Gastrocnemius medialis (tissue), 4 donors: ENCODE measurements at regions not wholly inside any gene's neighbourhood (a gene's known extent, or its start where the extent isn't known, plus 50 kb on each side); places are given as distances from the start of the nearest gene placed in this dataset.

Experiments used
- ATAC-seq, 2 donors: fragments of 150-250 bp; one replicate each; pipeline ENCODE4 v1.9.1; 2016
- DNase-seq, 2 donors: peaks; one replicate each; pipeline ENCODE4 v3.0.0-alpha.2; 2019
- H3K27ac ChIP-seq, 4 donors: fragments of 200-600 bp; sonication (generic); 1 replicate in 1 of 4; 2 replicates in 3 of 4; pipeline ENCODE4 v1.5.1; 2016 to 2018; ENCODE audit warnings: mild to moderate bottlenecking in 2 of 4, moderate library complexity in 1 of 4
- H3K27me3 ChIP-seq, 3 donors: fragments of 200-600 bp; sonication (generic) in 2 of 3; 1 replicate in 1 of 3; 2 replicates in 2 of 3; pipeline versions ENCODE4 v1.5.1 to v1.6.0; 2016 to 2019; ENCODE audit warnings: mild to moderate bottlenecking in 1 of 3, moderate library complexity in 1 of 3
- H3K36me3 ChIP-seq, 2 donors: fragments of 200-600 bp; sonication (generic) in 1 of 2; one replicate each; pipeline ENCODE4 v1.5.1; 2017 to 2018
- H3K4me1 ChIP-seq, 2 donors: fragments of 200-600 bp; sonication (generic) in 1 of 2; one replicate each; pipeline ENCODE4 v1.5.1; 2016 to 2017; ENCODE audit warnings: mild to moderate bottlenecking in 2 of 2
- H3K4me3 ChIP-seq, 4 donors: fragments of 200-600 bp; sonication (generic) in 3 of 4; 1 replicate in 1 of 4; 2 replicates in 3 of 4; pipeline ENCODE4 v1.5.1; 2016 to 2019; ENCODE audit warnings: mild to moderate bottlenecking in 2 of 4
- H3K9me3 ChIP-seq, 3 donors: fragments of 200-600 bp; sonication (generic) in 2 of 3; 1 replicate in 1 of 3; 2 replicates in 2 of 3; pipeline ENCODE4 v1.5.1; 2016 to 2019
- POLR2A ChIP-seq, 2 donors: fragments of 450-650 bp; IDR thresholded peaks; one replicate each; pipeline ENCODE4 v1.6.1; 2017; ENCODE audit warnings: antibody characterized with exemption in 2 of 2, mild to moderate bottlenecking in 2 of 2, moderate library complexity in 2 of 2
- in situ Hi-C, 4 donors: fragments of 200-750 bp; cut with MboI; loops; one replicate each; pipeline versions ENCODE4 v1.15.0 to v1.8.0; 2017; ENCODE audit warnings: low sequenced_read_pairs in 4 of 4
- intact Hi-C: fragments of 100-400 bp; cut with DNase I; formaldehyde crosslinking; loops from one replicate; pipeline ENCODE4 v1.15.1; 2023; ENCODE audit warnings: low total_unique reads
- TF ChIP-seq, protein P1 (sequence below), 5 experiments: fragments of 450-650 bp in 3 of 5; fragments of 200-600 bp in 2 of 5; sonication (generic) in 2 of 5; IDR thresholded peaks in 4 of 5; conservative IDR thresholded peaks in 1 of 5; 1 replicate in 4 of 5; 2 replicates in 1 of 5; pipeline ENCODE4 v1.5.1; 2016 to 2019; ENCODE audit warnings: antibody characterized with exemption in 5 of 5, mild to moderate bottlenecking in 3 of 5, moderate library complexity in 3 of 5

DNA sequence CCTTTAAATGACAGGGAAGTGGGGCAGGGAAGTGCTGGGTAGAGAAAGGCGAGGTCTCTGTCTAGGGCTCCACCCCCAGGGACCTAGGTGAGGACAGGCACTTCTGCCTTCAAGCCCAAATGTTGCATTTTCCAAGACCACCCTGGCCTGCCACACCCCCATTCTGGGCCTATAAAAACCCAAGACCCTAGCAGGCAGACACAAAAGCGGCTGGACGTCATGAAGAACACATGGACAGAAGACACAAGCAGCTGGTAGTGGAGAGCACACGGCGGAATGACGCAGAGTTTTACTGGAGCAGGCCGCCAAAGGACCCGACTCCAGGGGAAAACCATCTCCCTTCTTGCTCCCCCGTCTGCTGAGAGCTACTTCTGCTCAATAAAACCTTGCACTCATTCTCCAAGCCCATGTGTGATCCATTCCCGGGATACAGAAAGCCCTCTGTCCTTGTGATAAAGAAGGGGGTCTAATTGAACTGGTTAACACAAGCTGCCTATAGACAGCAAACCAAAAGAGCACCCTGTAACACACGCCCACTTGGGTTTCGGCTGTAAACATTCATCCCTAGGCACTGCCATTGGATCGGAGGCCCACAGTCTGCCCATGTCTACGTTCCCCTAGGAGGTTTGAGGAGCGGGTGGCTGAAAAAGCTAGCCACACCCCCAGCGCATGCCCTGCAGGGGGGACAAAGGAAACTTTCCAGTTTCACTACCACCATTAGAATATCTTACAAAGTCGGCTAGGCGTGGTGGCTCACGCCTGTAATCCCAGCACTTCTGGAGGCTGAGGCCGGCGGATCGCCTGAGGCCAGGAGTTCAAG, 622.2 kb upstream of the SALL1 start:
- Histone ChIP-seq H3K9me3 (no peaks in the 10 kb centered on the region), H3K27me3 (no peaks in the 10 kb centered on the region), H3K4me1 (no peaks in the 10 kb centered on the region), H3K4me3 (no peak overlapping the region), H3K27ac (no peak overlapping the region), H3K36me3 (no peaks in the 10 kb centered on the region)
- DNase-seq (no peak), ATAC-seq (no peak)
- in situ Hi-C loops, result no loop called here
- TF ChIP-seq, protein P1, sequence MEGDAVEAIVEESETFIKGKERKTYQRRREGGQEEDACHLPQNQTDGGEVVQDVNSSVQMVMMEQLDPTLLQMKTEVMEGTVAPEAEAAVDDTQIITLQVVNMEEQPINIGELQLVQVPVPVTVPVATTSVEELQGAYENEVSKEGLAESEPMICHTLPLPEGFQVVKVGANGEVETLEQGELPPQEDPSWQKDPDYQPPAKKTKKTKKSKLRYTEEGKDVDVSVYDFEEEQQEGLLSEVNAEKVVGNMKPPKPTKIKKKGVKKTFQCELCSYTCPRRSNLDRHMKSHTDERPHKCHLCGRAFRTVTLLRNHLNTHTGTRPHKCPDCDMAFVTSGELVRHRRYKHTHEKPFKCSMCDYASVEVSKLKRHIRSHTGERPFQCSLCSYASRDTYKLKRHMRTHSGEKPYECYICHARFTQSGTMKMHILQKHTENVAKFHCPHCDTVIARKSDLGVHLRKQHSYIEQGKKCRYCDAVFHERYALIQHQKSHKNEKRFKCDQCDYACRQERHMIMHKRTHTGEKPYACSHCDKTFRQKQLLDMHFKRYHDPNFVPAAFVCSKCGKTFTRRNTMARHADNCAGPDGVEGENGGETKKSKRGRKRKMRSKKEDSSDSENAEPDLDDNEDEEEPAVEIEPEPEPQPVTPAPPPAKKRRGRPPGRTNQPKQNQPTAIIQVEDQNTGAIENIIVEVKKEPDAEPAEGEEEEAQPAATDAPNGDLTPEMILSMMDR (IDR thresholded peaks at IDR 0.05 in 4 of 5, conservative IDR thresholded peaks at IDR 0.05 in 1 of 5), result no peak
- no peak for TF ChIP-seq POLR2A (IDR thresholded peaks at IDR 0.05)
- intact Hi-C loops, result no loop called here

DNA sequence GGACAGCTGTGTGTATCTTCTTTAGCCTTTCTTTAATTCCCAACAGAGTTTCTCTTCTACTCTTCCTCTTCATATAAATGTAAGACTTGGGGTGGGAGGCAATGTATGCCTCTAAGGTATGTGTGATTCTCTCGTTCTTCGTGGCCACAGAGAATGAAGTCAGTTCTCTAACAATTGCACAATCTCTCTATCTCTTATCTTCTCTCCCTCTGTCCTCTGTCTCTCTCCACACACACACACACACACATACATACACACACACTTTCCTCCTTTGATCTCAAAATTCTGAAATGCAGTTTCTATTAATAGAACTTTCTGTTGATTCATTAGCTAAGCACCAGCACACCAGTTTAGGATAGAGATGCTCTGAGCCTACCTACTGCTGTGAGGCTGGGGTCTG, 615.7 kb upstream of the SALL1 start:
- no peak for DNase-seq
- intact Hi-C loops (no loop called here), in situ Hi-C loops (no loop called here)
- no peak overlapping the region for H3K27ac ChIP-seq
- peaks cover 0 to 2% (median 0%) of the 10 kb centered on the region in 3 donors for H3K27me3 ChIP-seq
- no peaks in the 10 kb centered on the region for H3K9me3 ChIP-seq
- H3K4me1 ChIP-seq, result no peaks in the 10 kb centered on the region
- ATAC-seq, result no peak
- H3K4me3 ChIP-seq, result no peak overlapping the region
- TF ChIP-seq, protein P1 (IDR thresholded peaks at IDR 0.05 in 4 of 5, conservative IDR thresholded peaks at IDR 0.05 in 1 of 5), result no peak
- no peak for TF ChIP-seq POLR2A (IDR thresholded peaks at IDR 0.05)
- no peaks in the 10 kb centered on the region for H3K36me3 ChIP-seq

DNA sequence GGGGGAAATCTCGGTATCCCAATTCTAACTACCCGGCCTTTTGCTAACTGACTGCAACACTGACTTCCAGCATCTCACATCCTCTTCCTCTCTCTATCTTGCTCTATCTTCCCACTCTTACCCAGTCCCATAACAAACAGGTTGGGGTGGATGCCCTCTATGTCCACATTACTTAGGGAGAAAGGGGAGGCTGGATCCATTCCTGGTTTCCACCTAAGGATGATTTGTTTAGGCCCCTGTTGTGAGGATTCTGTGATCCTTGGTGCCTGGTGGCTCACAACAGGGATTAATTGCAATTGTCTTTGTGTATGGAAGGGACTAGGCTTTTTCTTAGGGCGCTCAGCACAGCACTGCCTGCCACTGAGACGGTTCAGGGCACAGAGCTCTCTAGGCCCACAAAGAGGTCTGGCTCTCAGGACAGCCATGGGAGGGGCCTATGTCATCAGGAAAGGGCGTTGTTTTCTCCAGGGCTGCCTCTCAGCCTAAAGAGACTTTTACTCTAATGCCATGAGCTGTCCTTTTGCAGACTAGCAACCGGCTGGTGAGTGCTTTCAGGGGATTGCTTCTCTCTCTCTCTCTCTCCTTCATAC, 612.1 kb upstream of the SALL1 start:
- DNase-seq (no peak), ATAC-seq (no peak)
- TF ChIP-seq, protein P1 (IDR thresholded peaks at IDR 0.05 in 4 of 5, conservative IDR thresholded peaks at IDR 0.05 in 1 of 5), result no peak
- TF ChIP-seq POLR2A (IDR thresholded peaks at IDR 0.05), result no peak
- Histone ChIP-seq H3K9me3 (no peaks in the 10 kb centered on the region), H3K4me1 (no peaks in the 10 kb centered on the region), H3K27me3 (peaks cover 0 to 5% (median 0%) of the 10 kb centered on the region in 3 donors), H3K36me3 (no peaks in the 10 kb centered on the region), H3K27ac (no peak overlapping the region), H3K4me3 (no peak overlapping the region)
- in situ Hi-C loops (no loop called here), intact Hi-C loops (no loop called here)

DNA sequence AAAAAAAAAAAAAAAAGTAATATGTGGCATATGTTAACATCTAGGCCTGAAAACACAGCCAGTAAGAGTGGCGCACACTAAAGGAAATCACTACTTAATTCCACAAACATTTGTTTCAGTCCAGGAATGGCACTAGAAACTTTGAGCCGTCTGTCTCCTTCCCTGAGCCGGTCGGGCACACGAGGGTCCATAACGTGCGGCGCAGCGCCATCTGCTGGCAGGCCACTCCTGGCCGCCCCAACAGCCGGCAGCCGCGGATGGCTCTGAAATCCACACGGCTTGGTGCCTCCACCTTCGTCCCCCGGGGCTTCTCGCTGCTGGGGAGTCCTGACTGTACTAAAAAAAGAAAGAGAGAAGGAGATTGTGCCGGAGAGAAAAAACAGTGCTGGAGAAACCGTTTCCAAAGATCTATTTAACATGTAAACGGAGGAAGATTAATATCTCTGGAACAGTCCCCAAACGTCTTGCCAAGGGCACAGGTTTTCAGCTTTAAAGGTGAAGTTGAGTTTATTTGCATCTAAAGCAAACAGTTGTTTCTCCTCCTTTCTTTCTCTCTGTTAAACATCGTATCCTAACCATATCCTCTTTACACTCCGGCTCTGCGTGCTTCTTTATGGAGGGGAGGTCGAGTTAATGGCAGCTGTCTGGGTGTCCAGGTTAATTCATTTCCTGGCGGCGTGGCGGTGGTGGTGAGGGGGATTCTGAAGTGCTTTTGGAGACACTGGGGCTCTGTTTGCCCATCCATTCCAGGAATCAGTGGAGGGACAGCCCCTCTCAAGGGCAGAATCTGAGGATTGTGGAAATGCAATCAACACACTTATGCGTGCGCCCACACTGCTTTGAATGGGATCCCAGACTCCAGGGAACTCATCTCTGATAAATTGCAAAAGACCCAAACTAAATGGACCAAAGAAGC, 611.3 kb upstream of the SALL1 start:
- H3K9me3 ChIP-seq, result no peaks in the 10 kb centered on the region
- ATAC-seq (no peak), DNase-seq (peak in 1 of 2 donors; percentile 5)
- H3K36me3 ChIP-seq, result no peaks in the 10 kb centered on the region
- no peak for TF ChIP-seq POLR2A (IDR thresholded peaks at IDR 0.05)
- TF ChIP-seq, protein P1 (IDR thresholded peaks at IDR 0.05 in 4 of 5, conservative IDR thresholded peaks at IDR 0.05 in 1 of 5), result peak in 3 of 5 experiments; percentile 31 to 56 (median 49)
- no peaks in the 10 kb centered on the region for H3K4me1 ChIP-seq
- intact Hi-C loops (no loop called here), in situ Hi-C loops (no loop called here)
- H3K27ac ChIP-seq, result no peak overlapping the region
- peaks cover 0 to 5% (median 0%) of the 10 kb centered on the region in 3 donors for H3K27me3 ChIP-seq
- H3K4me3 ChIP-seq, result no peak overlapping the region
